ENCODE measurements at regions not wholly inside any gene's neighbourhood (a gene's known extent, or its start where the extent isn't known, plus 50 kb on each side); places are given as distances from the start of the nearest gene placed in this dataset.

GRCh38 chr5:2128686-2129355, 246.1 kb upstream of the IRX4 start:
- DNase-seq (ENCODE audit: extremely low read depth, low read depth): no peak

GRCh38 chr5:2126512-2126911, 243.8 kb upstream of the IRX4 start:
- DNase-seq (ENCODE audit: extremely low read depth, low read depth): no peak

GRCh38 chr5:2125901-2126265, 243.2 kb upstream of the IRX4 start:
- no peak for DNase-seq (ENCODE audit: extremely low read depth, low read depth)

- no peak for DNase-seq (ENCODE audit: extremely low read depth, low read depth)
Measured at GRCh38 chr5:2125171-2125900, 242.6 kb upstream of the IRX4 start.

GRCh38 chr5:2124434-2125170, 241.9 kb upstream of the IRX4 start:
- DNase-seq (ENCODE audit: extremely low read depth, low read depth): no peak

- no peak for DNase-seq (ENCODE audit: extremely low read depth, low read depth)
Measured at GRCh38 chr5:2123874-2124273, 241.1 kb upstream of the IRX4 start.

GRCh38 chr5:2120361-2120760, 237.6 kb upstream of the IRX4 start:
- DNase-seq (ENCODE audit: extremely low read depth, low read depth): no peak

- no peak for DNase-seq (ENCODE audit: extremely low read depth, low read depth)
Measured at GRCh38 chr5:2119573-2119972, 236.8 kb upstream of the IRX4 start.

- DNase-seq (ENCODE audit: extremely low read depth, low read depth): no peak
Measured at GRCh38 chr5:2113348-2114131, 230.8 kb upstream of the IRX4 start.

- no peak for DNase-seq (ENCODE audit: extremely low read depth, low read depth)
Measured at GRCh38 chr5:2112173-2113025, 229.7 kb upstream of the IRX4 start.

- DNase-seq (ENCODE audit: extremely low read depth, low read depth): no peak
Measured at GRCh38 chr5:2111569-2112105, 228.9 kb upstream of the IRX4 start.

GRCh38 chr5:2110934-2111462, 228.3 kb upstream of the IRX4 start:
- DNase-seq (ENCODE audit: extremely low read depth, low read depth): no peak

GRCh38 chr5:2110137-2110933, 227.6 kb upstream of the IRX4 start:
- DNase-seq (ENCODE audit: extremely low read depth, low read depth): no peak

- no peak for DNase-seq (ENCODE audit: extremely low read depth, low read depth)
Measured at GRCh38 chr5:2109566-2109965, 226.8 kb upstream of the IRX4 start.

- DNase-seq (ENCODE audit: extremely low read depth, low read depth): no peak
Measured at GRCh38 chr5:2106721-2107120, 224.0 kb upstream of the IRX4 start.

- no peak for DNase-seq (ENCODE audit: extremely low read depth, low read depth)
Measured at GRCh38 chr5:2105141-2105540, 222.4 kb upstream of the IRX4 start.

GRCh38 chr5:2103940-2104339, 221.2 kb upstream of the IRX4 start:
- DNase-seq (ENCODE audit: extremely low read depth, low read depth): no peak

GRCh38 chr5:2102819-2103776, 220.4 kb upstream of the IRX4 start:
- no peak for DNase-seq (ENCODE audit: extremely low read depth, low read depth)
